ENCODE measurements at regions not wholly inside any gene's neighbourhood (a gene's known extent, or its start where the extent isn't known, plus 50 kb on each side); places are given as distances from the start of the nearest gene placed in this dataset.

DNA sequence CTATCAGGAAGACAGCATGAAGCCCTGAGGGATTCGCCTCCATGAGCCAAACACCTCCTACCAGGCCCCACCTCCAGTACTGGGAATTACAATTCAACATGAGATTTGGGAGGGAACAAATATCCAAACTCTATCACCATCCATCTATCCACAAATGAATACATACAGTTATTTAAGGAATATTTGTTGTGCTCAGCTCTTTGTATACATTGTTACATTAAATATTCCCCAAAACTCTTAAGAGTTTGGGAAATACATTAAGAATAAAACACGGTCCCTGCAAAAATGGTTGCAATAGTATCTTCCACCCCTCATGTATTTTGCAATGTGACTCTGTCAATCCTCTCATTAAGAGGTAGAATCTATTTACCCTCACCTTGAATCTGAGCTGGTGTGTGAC lies 109.8 kb upstream of the PLXNC1 start:
- TF ChIP-seq, protein P1, sequence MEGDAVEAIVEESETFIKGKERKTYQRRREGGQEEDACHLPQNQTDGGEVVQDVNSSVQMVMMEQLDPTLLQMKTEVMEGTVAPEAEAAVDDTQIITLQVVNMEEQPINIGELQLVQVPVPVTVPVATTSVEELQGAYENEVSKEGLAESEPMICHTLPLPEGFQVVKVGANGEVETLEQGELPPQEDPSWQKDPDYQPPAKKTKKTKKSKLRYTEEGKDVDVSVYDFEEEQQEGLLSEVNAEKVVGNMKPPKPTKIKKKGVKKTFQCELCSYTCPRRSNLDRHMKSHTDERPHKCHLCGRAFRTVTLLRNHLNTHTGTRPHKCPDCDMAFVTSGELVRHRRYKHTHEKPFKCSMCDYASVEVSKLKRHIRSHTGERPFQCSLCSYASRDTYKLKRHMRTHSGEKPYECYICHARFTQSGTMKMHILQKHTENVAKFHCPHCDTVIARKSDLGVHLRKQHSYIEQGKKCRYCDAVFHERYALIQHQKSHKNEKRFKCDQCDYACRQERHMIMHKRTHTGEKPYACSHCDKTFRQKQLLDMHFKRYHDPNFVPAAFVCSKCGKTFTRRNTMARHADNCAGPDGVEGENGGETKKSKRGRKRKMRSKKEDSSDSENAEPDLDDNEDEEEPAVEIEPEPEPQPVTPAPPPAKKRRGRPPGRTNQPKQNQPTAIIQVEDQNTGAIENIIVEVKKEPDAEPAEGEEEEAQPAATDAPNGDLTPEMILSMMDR (IDR thresholded peaks at IDR 0.05), result no peak
- TF ChIP-seq POLR2A (IDR thresholded peaks at IDR 0.05), result no peak

All from lower leg skin (tissue), 3 donors.